ENCODE measurements at regions not wholly inside any gene's neighbourhood (a gene's known extent, or its start where the extent isn't known, plus 50 kb on each side); places are given as distances from the start of the nearest gene placed in this dataset.

- no peak overlapping the region for H3K4me2 ChIP-seq (ENCODE audit: low read length)
- H3K9ac ChIP-seq (ENCODE audit: low read length), result no peak overlapping the region
- no peak overlapping the region for H2AFZ ChIP-seq (ENCODE audit: low read depth, low read length)
- H4K20me1 ChIP-seq (ENCODE audit: insufficient read depth, low read length), result no peaks in the 10 kb centered on the region
- TF ChIP-seq EZH2phosphoT487 (IDR thresholded peaks at IDR 0.05; ENCODE audit: low read depth), result no peak
- TF ChIP-seq CTCF (IDR thresholded peaks at IDR 0.05; ENCODE audit: low read depth, low read length), result no peak
- no peaks in the 10 kb centered on the region for H3K36me3 ChIP-seq (replicated peaks; ENCODE audit: low read depth, low read length)
- H3K9me3 ChIP-seq (ENCODE audit: insufficient read depth, low read length), result no peaks in the 10 kb centered on the region
- H3K4me1 ChIP-seq (ENCODE audit: low read length), result peaks cover 5% of the 10 kb centered on the region
- no peaks in the 10 kb centered on the region for H3K79me2 ChIP-seq (ENCODE audit: low read length)
- H3K27me3 ChIP-seq (ENCODE audit: low read depth, low read length), result no peaks in the 10 kb centered on the region; the same call in 1 of the 2 replicates
- no peak overlapping the region for H3K27ac ChIP-seq (ENCODE audit: low read length)
- H3K4me3 ChIP-seq (ENCODE audit: low read length), result no peak overlapping the region
Measured at GRCh38 chr1:218079820-218080219, 205.3 kb upstream of the RRP15 start.

GRCh38 chr1:218080863-218081262, 204.2 kb upstream of the RRP15 start:
- Histone ChIP-seq H3K4me1 (ENCODE audit: low read length) (peaks cover 2% of the 10 kb centered on the region), H3K9me3 (ENCODE audit: insufficient read depth, low read length) (no peaks in the 10 kb centered on the region), H2AFZ (ENCODE audit: low read depth, low read length) (no peak overlapping the region), H3K27ac (ENCODE audit: low read length) (no peak overlapping the region), H3K4me3 (ENCODE audit: low read length) (no peak overlapping the region), H3K4me2 (ENCODE audit: low read length) (no peak overlapping the region), H3K27me3 (ENCODE audit: low read depth, low read length) (no peaks in the 10 kb centered on the region; the same call in 1 of the 2 replicates), H3K36me3 (replicated peaks; ENCODE audit: low read depth, low read length) (no peaks in the 10 kb centered on the region), H3K79me2 (ENCODE audit: low read length) (no peaks in the 10 kb centered on the region), H3K9ac (ENCODE audit: low read length) (no peak overlapping the region), H4K20me1 (ENCODE audit: insufficient read depth, low read length) (no peaks in the 10 kb centered on the region)
- TF ChIP-seq EZH2phosphoT487 (IDR thresholded peaks at IDR 0.05; ENCODE audit: low read depth) (no peak), CTCF (IDR thresholded peaks at IDR 0.05; ENCODE audit: low read depth, low read length) (no peak)

GRCh38 chr1:218081358-218081757, 203.7 kb upstream of the RRP15 start:
- no peaks in the 10 kb centered on the region for H3K4me1 ChIP-seq (ENCODE audit: low read length)
- H3K36me3 ChIP-seq (replicated peaks; ENCODE audit: low read depth, low read length), result no peaks in the 10 kb centered on the region
- no peak overlapping the region for H3K4me3 ChIP-seq (ENCODE audit: low read length)
- H3K27ac ChIP-seq (ENCODE audit: low read length), result no peak overlapping the region
- H3K4me2 ChIP-seq (ENCODE audit: low read length), result no peak overlapping the region
- TF ChIP-seq EZH2phosphoT487 (IDR thresholded peaks at IDR 0.05; ENCODE audit: low read depth) (no peak), CTCF (IDR thresholded peaks at IDR 0.05; ENCODE audit: low read depth, low read length) (no peak)
- no peak overlapping the region for H3K9ac ChIP-seq (ENCODE audit: low read length)
- no peaks in the 10 kb centered on the region for H3K9me3 ChIP-seq (ENCODE audit: insufficient read depth, low read length)
- H3K27me3 ChIP-seq (ENCODE audit: low read depth, low read length), result no peaks in the 10 kb centered on the region; the same call in 1 of the 2 replicates
- H2AFZ ChIP-seq (ENCODE audit: low read depth, low read length), result no peak overlapping the region
- H4K20me1 ChIP-seq (ENCODE audit: insufficient read depth, low read length), result no peaks in the 10 kb centered on the region
- no peaks in the 10 kb centered on the region for H3K79me2 ChIP-seq (ENCODE audit: low read length)

GRCh38 chr1:218090459-218090858, 194.6 kb upstream of the RRP15 start:
- Histone ChIP-seq H3K4me1 (ENCODE audit: low read length) (peaks cover 5% of the 10 kb centered on the region), H3K4me3 (ENCODE audit: low read length) (no peak overlapping the region), H3K9me3 (ENCODE audit: insufficient read depth, low read length) (no peaks in the 10 kb centered on the region), H2AFZ (ENCODE audit: low read depth, low read length) (no peak overlapping the region), H3K27me3 (ENCODE audit: low read depth, low read length) (no peaks in the 10 kb centered on the region), H3K4me2 (ENCODE audit: low read length) (no peak overlapping the region), H3K36me3 (replicated peaks; ENCODE audit: low read depth, low read length) (no peaks in the 10 kb centered on the region), H3K27ac (ENCODE audit: low read length) (no peak overlapping the region), H3K9ac (ENCODE audit: low read length) (no peak overlapping the region), H3K79me2 (ENCODE audit: low read length) (no peaks in the 10 kb centered on the region), H4K20me1 (ENCODE audit: insufficient read depth, low read length) (no peaks in the 10 kb centered on the region)
- TF ChIP-seq EZH2phosphoT487 (IDR thresholded peaks at IDR 0.05; ENCODE audit: low read depth), result no peak
- no peak for TF ChIP-seq CTCF (IDR thresholded peaks at IDR 0.05; ENCODE audit: low read depth, low read length)
